Spleen (tissue), 11 donors: ENCODE measurements at regions not wholly inside any gene's neighbourhood (a gene's known extent, or its start where the extent isn't known, plus 50 kb on each side); places are given as distances from the start of the nearest gene placed in this dataset.

ENCODE experiments used
- DNase-seq: peaks from one replicate; pipeline ENCODE4 v3.0.0-alpha.2; 2020
- H3K27ac ChIP-seq, 8 donors: fragments of 200-600 bp; sonication (generic) in 7 of 8; 1 replicate in 4 of 8; 2 replicates in 4 of 8; pipeline versions ENCODE4 v1.5.0 to v1.8.0; 2016 to 2021; ENCODE audit warnings: inconsistent platforms in 4 of 8, mild to moderate bottlenecking in 4 of 8, moderate library complexity in 1 of 8
- H3K27me3 ChIP-seq, 7 donors: fragments of 200-600 bp; sonication (generic) in 6 of 7; replicated peaks in 1 of 7; 1 replicate in 4 of 7; 2 replicates in 3 of 7; pipeline versions ENCODE4 v1.5.0 to v1.8.0; 2016 to 2021; ENCODE audit warnings: inconsistent platforms in 3 of 7, mild to moderate bottlenecking in 1 of 7
- H3K36me3 ChIP-seq, 6 donors: fragments of 200-600 bp; sonication (generic) in 5 of 6; 1 replicate in 4 of 6; 2 replicates in 2 of 6; pipeline versions ENCODE4 v1.5.0 to v1.8.0; 2016 to 2021; ENCODE audit warnings: inconsistent platforms in 2 of 6
- H3K4me1 ChIP-seq, 6 donors: fragments of 200-600 bp; sonication (generic) in 5 of 6; 1 replicate in 3 of 6; 2 replicates in 3 of 6; pipeline versions ENCODE4 v1.5.0 to v1.8.0; 2016 to 2021; ENCODE audit warnings: inconsistent platforms in 3 of 6
- H3K4me3 ChIP-seq, 8 donors: fragments of 200-600 bp; sonication (generic) in 7 of 8; 1 replicate in 4 of 8; 2 replicates in 4 of 8; pipeline versions ENCODE4 v1.5.0 to v1.8.0; 2016 to 2021; ENCODE audit warnings: inconsistent platforms in 4 of 8, mild to moderate bottlenecking in 4 of 8, moderate library complexity in 2 of 8
- H3K9me3 ChIP-seq, 8 donors: fragments of 200-600 bp; sonication (generic) in 7 of 8; 1 replicate in 4 of 8; 2 replicates in 4 of 8; pipeline versions ENCODE4 v1.5.0 to v1.8.0; 2016 to 2021; ENCODE audit warnings: inconsistent platforms in 4 of 8
- POLR2A ChIP-seq, 3 donors: fragments of 450-650 bp; IDR thresholded peaks; one replicate each; pipeline ENCODE4 v1.5.1; 2017; ENCODE audit warnings: antibody characterized with exemption in 3 of 3, mild to moderate bottlenecking in 1 of 3
- POLR2AphosphoS5 ChIP-seq, 3 donors: sonication (generic); formaldehyde crosslinking; IDR thresholded peaks; one replicate each; pipeline ENCODE4 v1.5.1; 2017; ENCODE audit warnings: antibody characterized with exemption in 3 of 3
- WGBS, 5 donors: extraction: QIAGEN DNeasy Blood & Tissue Kit in 3 of 5; methylation state at CpG; one replicate each; pipeline versions ENCODE4 v1.1.5 to v1.1.7; 2013 to 2018; 5-methylcytosine and 5-hydroxymethylcytosine counted together
- intact Hi-C: fragments of 100-400 bp; cut with DNase I; formaldehyde crosslinking; loops from one replicate; pipeline ENCODE4 v1.15.0; 2023; ENCODE audit warnings: low total_unique reads
- TF ChIP-seq, protein P1 (sequence below), 11 experiments: fragments of 200-600 bp in 7 of 11; fragments of 450-650 bp in 4 of 11; sonication (generic) in 4 of 11; IDR thresholded peaks in 8 of 11; conservative IDR thresholded peaks in 3 of 11; 1 replicate in 7 of 11; 2 replicates in 4 of 11; pipeline versions ENCODE4 v1.4.0 to v1.8.0; 2016 to 2021; ENCODE audit warnings: antibody characterized with exemption in 11 of 11, inconsistent platforms in 4 of 11, mild to moderate bottlenecking in 1 of 11
- donor health status: healthy with polysubstance abuse.
- donor health status: DM: no; HTN: no; CAD: no; lungs with moderate emphysema.
- donor health status: DM: no; HTN: no; CAD: no.
- donor health status: Bipolar disorder and iron deficiency.
- donor health status: healthy.
- donor health status: DM: no; HTN: no; CAD: no.
- donor health status: DM: yes; HTN: yes; CAD: no.

- 79 to 87% (median 84%) methylated on average over 10 of the region's 10 CpGs for WGBS, 5 donors
- intact Hi-C loops, result no loop called here
- no peaks in the 10 kb centered on the region for H3K36me3 ChIP-seq
Measured at GRCh38 chr22:27159716-27160295, 502.4 kb downstream of the MIAT start.

GRCh38 chr22:27163162-27164137 is 506.1 kb downstream of the MIAT start:
- H3K36me3 ChIP-seq, result no peaks in the 10 kb centered on the region
- H3K4me1 ChIP-seq, result no peaks in the 10 kb centered on the region
- peaks cover 0 to 22% (median 0%) of the 10 kb centered on the region in 7 donors for H3K27me3 ChIP-seq
- no peak for TF ChIP-seq POLR2AphosphoS5 (IDR thresholded peaks at IDR 0.05)
- TF ChIP-seq POLR2A (IDR thresholded peaks at IDR 0.05), result no peak
- TF ChIP-seq, protein P1, sequence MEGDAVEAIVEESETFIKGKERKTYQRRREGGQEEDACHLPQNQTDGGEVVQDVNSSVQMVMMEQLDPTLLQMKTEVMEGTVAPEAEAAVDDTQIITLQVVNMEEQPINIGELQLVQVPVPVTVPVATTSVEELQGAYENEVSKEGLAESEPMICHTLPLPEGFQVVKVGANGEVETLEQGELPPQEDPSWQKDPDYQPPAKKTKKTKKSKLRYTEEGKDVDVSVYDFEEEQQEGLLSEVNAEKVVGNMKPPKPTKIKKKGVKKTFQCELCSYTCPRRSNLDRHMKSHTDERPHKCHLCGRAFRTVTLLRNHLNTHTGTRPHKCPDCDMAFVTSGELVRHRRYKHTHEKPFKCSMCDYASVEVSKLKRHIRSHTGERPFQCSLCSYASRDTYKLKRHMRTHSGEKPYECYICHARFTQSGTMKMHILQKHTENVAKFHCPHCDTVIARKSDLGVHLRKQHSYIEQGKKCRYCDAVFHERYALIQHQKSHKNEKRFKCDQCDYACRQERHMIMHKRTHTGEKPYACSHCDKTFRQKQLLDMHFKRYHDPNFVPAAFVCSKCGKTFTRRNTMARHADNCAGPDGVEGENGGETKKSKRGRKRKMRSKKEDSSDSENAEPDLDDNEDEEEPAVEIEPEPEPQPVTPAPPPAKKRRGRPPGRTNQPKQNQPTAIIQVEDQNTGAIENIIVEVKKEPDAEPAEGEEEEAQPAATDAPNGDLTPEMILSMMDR (IDR thresholded peaks at IDR 0.05 in 8 of 11, conservative IDR thresholded peaks at IDR 0.05 in 3 of 11), result no peak
- WGBS, 5 donors, result 76 to 88% (median 76%) methylated on average over 6 of the region's 6 CpGs
- H3K27ac ChIP-seq, result no peak overlapping the region
- H3K9me3 ChIP-seq, result no peaks in the 10 kb centered on the region
- DNase-seq, result no peak
- no peak overlapping the region for H3K4me3 ChIP-seq
- intact Hi-C loops, result no loop called here

More at GRCh38 chr22:27159716-27160295, 502.4 kb downstream of the MIAT start:
- DNase-seq, result no peak
- peaks cover 0 to 41% (median 0%) of the 10 kb centered on the region in 7 donors for H3K27me3 ChIP-seq
- no peak overlapping the region for H3K4me3 ChIP-seq
- no peak overlapping the region for H3K27ac ChIP-seq
- TF ChIP-seq POLR2AphosphoS5 (IDR thresholded peaks at IDR 0.05) (no peak), POLR2A (IDR thresholded peaks at IDR 0.05) (no peak)
- TF ChIP-seq, protein P1 (IDR thresholded peaks at IDR 0.05 in 8 of 11, conservative IDR thresholded peaks at IDR 0.05 in 3 of 11), result no peak
- no peaks in the 10 kb centered on the region for H3K9me3 ChIP-seq
- H3K4me1 ChIP-seq, result no peaks in the 10 kb centered on the region

DNA sequence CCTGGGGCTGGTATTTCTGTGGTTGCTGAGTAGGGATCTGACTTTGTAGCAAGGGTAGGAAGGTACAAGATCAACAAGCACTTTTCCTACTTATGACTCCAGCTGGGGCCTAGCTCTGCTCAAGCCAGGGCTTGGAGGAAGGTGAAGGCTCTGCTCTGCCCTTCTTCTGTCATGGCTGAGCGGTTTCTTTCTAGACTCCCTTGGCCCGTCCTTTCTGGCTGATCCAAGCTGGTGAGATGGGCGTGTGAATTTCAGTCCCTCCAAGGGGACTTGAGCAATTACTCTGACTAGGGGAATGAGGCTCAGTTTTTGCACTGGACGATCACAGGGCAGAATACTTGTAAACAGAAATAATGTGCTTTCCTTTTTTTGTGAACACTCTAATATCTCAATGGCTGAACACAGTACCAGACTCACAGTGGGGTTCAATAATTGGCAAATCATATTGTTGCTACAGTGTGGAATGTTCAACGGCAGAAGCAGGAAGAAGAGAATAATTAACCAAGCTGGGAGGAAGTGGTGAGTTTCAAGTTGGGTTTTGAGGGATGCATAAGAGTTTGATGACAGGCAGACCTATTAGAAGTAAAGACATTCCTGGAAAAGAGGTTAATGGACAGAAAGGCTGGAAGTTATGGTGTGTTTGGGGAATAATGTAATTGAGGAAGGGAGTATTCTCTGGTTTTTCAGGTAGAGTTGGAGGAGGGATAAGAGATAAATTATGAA is 507.6 kb downstream of the MIAT start:
- Histone ChIP-seq H3K4me1 (no peaks in the 10 kb centered on the region), H3K27me3 (peaks cover 0 to 22% (median 0%) of the 10 kb centered on the region in 7 donors), H3K9me3 (no peaks in the 10 kb centered on the region), H3K27ac (no peak overlapping the region), H3K4me3 (no peak overlapping the region), H3K36me3 (no peaks in the 10 kb centered on the region)
- TF ChIP-seq, protein P1 (IDR thresholded peaks at IDR 0.05 in 8 of 11, conservative IDR thresholded peaks at IDR 0.05 in 3 of 11), result no peak
- no peak for TF ChIP-seq POLR2AphosphoS5 (IDR thresholded peaks at IDR 0.05)
- no peak for TF ChIP-seq POLR2A (IDR thresholded peaks at IDR 0.05)
- 73 to 91% (median 78%) methylated on average over 5 of the region's 5 CpGs for WGBS, 5 donors
- DNase-seq, result no peak
- intact Hi-C loops, result no loop called here
